K562 (cell line): ENCODE measurements at regions not wholly inside any gene's neighbourhood (a gene's known extent, or its start where the extent isn't known, plus 50 kb on each side); places are given as distances from the start of the nearest gene placed in this dataset.
A peak's percentile ranks its signal among the peaks of the same experiment; 100 is the strongest.

Experiments
- ATAC-seq: fragments of 200-7000 bp; cut with Tn5 transposase; 3 replicates; pipeline ENCODE4 v1.9.1; 2020; ENCODE audit warnings: moderate library complexity
- BruUV-seq: library from RNA; stranded (reverse); fragments of 400-500 nt; replicated peaks from 2 replicates; lab custom pipeline; 2021; lab: Mats Ljungman, UMichigan
- CTCF ChIA-PET: fragments of 300-600 bp; formaldehyde crosslinking; extraction: SDS; loops from one replicate; lab custom pipeline; 2021; ENCODE audit warnings: low intra/inter-chr PET ratio; lab: Yijun Ruan, JAX
- POLR2A ChIA-PET: fragments of 300-600, 350-650 bp; sonication (Branson Sonifier 250); formaldehyde crosslinking; extraction: SDS; loops from one replicate; lab custom pipeline; 2021; ENCODE audit warnings: antibody characterized with exemption, inconsistent platforms; lab: Yijun Ruan, JAX
- DNase-seq, 4 experiments: peaks; one replicate each; pipeline versions ENCODE4 v3.0.0 to v3.0.0-alpha.2; 2011 to 2018; ENCODE audit warnings: low spot score in 3 of 4, mixed read lengths in 3 of 4; ENCODE audit errors: extremely low read depth in 1 of 4
- FAIRE-seq: peaks from 2 replicates; lab custom pipeline; 2011; peaks lifted over from hg19 to GRCh38; lab: Jason Lieb, UNC
- H2AFZ ChIP-seq: 2 replicates; pipeline ENCODE4 v1.6.0; 2011; ENCODE audit warnings: low read depth, low read length, control low read depth, inconsistent platforms
- H3K27ac ChIP-seq: fragments of 200-600 bp; 3 replicates; pipeline ENCODE4 v1.8.0; 2011; ENCODE audit warnings: low read depth, mild to moderate bottlenecking, control low read depth, inconsistent platforms, low read length, moderate library complexity, mixed read lengths; ENCODE audit errors: extremely low read depth
- H3K27me3 ChIP-seq, 2 experiments: fragments of 300-600 bp in 1 of 2; 2 replicates in 1 of 2; 3 replicates in 1 of 2; pipeline versions ENCODE4 v1.6.0 to v1.8.0; 2011; ENCODE audit warnings: inconsistent platforms in 2 of 2, low read length in 2 of 2, mild to moderate bottlenecking in 1 of 2, mixed read lengths in 1 of 2, moderate library complexity in 1 of 2; ENCODE audit not compliant: control insufficient read depth in 2 of 2, insufficient read depth in 2 of 2
- H3K36me3 ChIP-seq: fragments of 300-600 bp; 3 replicates; pipeline ENCODE4 v1.8.0; 2011; ENCODE audit warnings: mild to moderate bottlenecking, low read length, inconsistent platforms; ENCODE audit not compliant: control insufficient read depth, insufficient read depth
- H3K4me1 ChIP-seq, 2 experiments: fragments of 200-600 bp in 1 of 2; replicated peaks in 1 of 2; 2 replicates in 1 of 2; 3 replicates in 1 of 2; pipeline versions ENCODE4 v1.5.1 to v1.8.0; 2011; ENCODE audit warnings: inconsistent platforms in 2 of 2, low read length in 2 of 2, mild to moderate bottlenecking in 1 of 2, mixed read lengths in 1 of 2, moderate library complexity in 1 of 2; ENCODE audit not compliant: control insufficient read depth in 2 of 2, insufficient read depth in 2 of 2
- H3K4me2 ChIP-seq: 2 replicates; pipeline ENCODE4 v1.6.1; 2011; ENCODE audit warnings: low read length, control low read depth, inconsistent platforms, mixed read lengths; ENCODE audit not compliant: insufficient read depth
- H3K4me3 ChIP-seq: fragments of 200-600 bp; sonication (generic), shearing (Covaris generic); 2 replicates; pipeline ENCODE4 v1.5.1; 2016; ENCODE audit warnings: control low read depth, inconsistent platforms
- H3K79me2 ChIP-seq: fragments of 200-600 bp; 3 replicates; pipeline ENCODE4 v1.8.0; 2011; ENCODE audit warnings: low read length, inconsistent platforms; ENCODE audit not compliant: control insufficient read depth, insufficient read depth
- H3K9ac ChIP-seq, 2 experiments: 2 replicates each; pipeline versions ENCODE4 v1.6.0 to v1.6.1; 2011; ENCODE audit warnings: low read depth in 2 of 2, low read length in 2 of 2, control low read depth in 1 of 2, inconsistent platforms in 1 of 2, mild to moderate bottlenecking in 1 of 2, mixed read lengths in 1 of 2; ENCODE audit not compliant: insufficient read depth in 1 of 2
- H3K9me1 ChIP-seq: one replicate; pipeline ENCODE4 v1.6.0; 2011; ENCODE audit warnings: inconsistent platforms, mild to moderate bottlenecking, low read length, moderate library complexity; ENCODE audit not compliant: control insufficient read depth, insufficient read depth
- H3K9me3 ChIP-seq: replicated peaks from 2 replicates; pipeline ENCODE4 v1.5.1; 2011; ENCODE audit warnings: low read depth, low read length, inconsistent platforms; ENCODE audit not compliant: control insufficient read depth, insufficient read depth
- H4K20me1 ChIP-seq: replicated peaks from 2 replicates; pipeline ENCODE4 v1.6.1; 2011; ENCODE audit warnings: low read length, inconsistent platforms, mixed read lengths; ENCODE audit not compliant: control insufficient read depth, insufficient read depth
- C11orf30 ChIP-seq: fragments of 450-650 bp; IDR thresholded peaks from 2 replicates; pipeline ENCODE4 v1.6.1; 2016; ENCODE audit warnings: low read depth, mild to moderate bottlenecking
- CHAMP1 ChIP-seq: fragments of 450-650 bp; IDR thresholded peaks from 2 replicates; pipeline ENCODE4 v1.6.1; 2016; ENCODE audit warnings: mild to moderate bottlenecking
- MAFF ChIP-seq: IDR thresholded peaks from 2 replicates; pipeline ENCODE4 v1.6.1; 2012; ENCODE audit warnings: low read length, improper control_type of control experiment
- MAFG ChIP-seq: fragments of 450-650 bp; conservative IDR thresholded peaks from 2 replicates; pipeline ENCODE4 v1.6.1; 2016; ENCODE audit warnings: missing genetic modification characterization, missing compliant biosample characterization
- MAFK ChIP-seq: IDR thresholded peaks from 2 replicates; pipeline ENCODE4 v1.6.1; 2011; ENCODE audit warnings: low read length, improper control_type of control experiment
- SAP30 ChIP-seq: fragments of 200-600 bp; sonication (generic); IDR thresholded peaks from 2 replicates; pipeline ENCODE4 v1.6.1; 2012; ENCODE audit warnings: borderline replicate concordance, low read depth, mild to moderate bottlenecking, moderate library complexity, low read length, control low read depth, inconsistent platforms; ENCODE audit not compliant: insufficient read depth, poor library complexity, severe bottlenecking
- SREBF1 ChIP-seq: fragments of 150-350 bp; IDR thresholded peaks from 2 replicates; pipeline ENCODE4 v1.6.1; 2014; ENCODE audit warnings: antibody characterized with exemption, low read depth, low read length, borderline replicate concordance
- TCF15 ChIP-seq: fragments of 250-450 bp; sonication (Bioruptor Pico); IDR thresholded peaks from 2 replicates; pipeline ENCODE4 v1.8.0; 2022; ENCODE audit warnings: moderate library complexity, mild to moderate bottlenecking, inconsistent platforms
- TCF3 ChIP-seq: sonication (generic); formaldehyde crosslinking; IDR thresholded peaks from 2 replicates; pipeline ENCODE4 v1.4.0; 2020; ENCODE audit warnings: mild to moderate bottlenecking, missing genetic modification reagents
- ZNF239 ChIP-seq: fragments of 250-450 bp; sonication (Bioruptor Pico); IDR thresholded peaks from 2 replicates; pipeline ENCODE4 v1.4.0; 2020; ENCODE audit warnings: mild to moderate bottlenecking
- ZNF316 ChIP-seq: fragments of 450-650 bp; IDR thresholded peaks from 2 replicates; pipeline ENCODE4 v1.6.1; 2016
- ZNF584 ChIP-seq: fragments of 200-800 bp; sonication (Bioruptor generic); IDR thresholded peaks from 2 replicates; pipeline ENCODE4 v1.6.1; 2016; ENCODE audit warnings: low read depth, mild to moderate bottlenecking, missing genetic modification characterization, missing compliant biosample characterization
- in situ Hi-C: fragments of 300-500 bp; cut with MboI; formaldehyde crosslinking; loops from 4 replicates; pipeline ENCODE4 v1.15.0; 2018; ENCODE audit warnings: inconsistent platforms, mixed read lengths
- intact Hi-C: fragments of 100-400 bp; cut with micrococcal nuclease; formaldehyde crosslinking; loops from 2 replicates; pipeline ENCODE4 v1.14.2; 2022

- POLR2A ChIA-PET = no interaction called here
- no peaks in the 10 kb centered on the region for H3K4me1 ChIP-seq
- no peak overlapping the region for H3K9ac ChIP-seq
- in situ Hi-C loops = no loop called here
- TF ChIP-seq MAFF (peak; percentile 61; the same call in 1 of the 2 replicates), SREBF1 (no peak), ZNF316 (peak; percentile 74), MAFG (tag) (peak; percentile 51), SAP30 (no peak), ZNF584 (CRISPR knock-in tag) (no peak), TCF3 (CRISPR knock-in tag) (no peak), TCF15 (CRISPR knock-in tag) (no peak), CHAMP1 (no peak), ZNF239 (CRISPR knock-in tag) (no peak), C11orf30 (0 out of 2 replicates have a peak, but pooled peaks have one; percentile 40), MAFK (peak; percentile 70; the same call in 1 of the 2 replicates)
- TF ChIP-seq, all 486 proteins: peak for 5
- Histone ChIP-seq H4K20me1 (no peaks in the 10 kb centered on the region), H3K79me2 (no peaks in the 10 kb centered on the region), H3K27me3 (no peaks in the 10 kb centered on the region), H2AFZ (no peak overlapping the region), H3K4me3 (no peak overlapping the region), H3K36me3 (no peaks in the 10 kb centered on the region), H3K27ac (no peak overlapping the region), H3K4me2 (no peak overlapping the region), H3K9me3 (no peaks in the 10 kb centered on the region), H3K9me1 (no peaks in the 10 kb centered on the region)
- no peak for ATAC-seq
- no peak for DNase-seq
- CTCF ChIA-PET = no interaction called here
- FAIRE-seq = no peak
- no TSS peak for BruUV-seq
- intact Hi-C loops = no loop called here
Measured at GRCh38 chr13:85434927-85435326, 364.3 kb downstream of the SLITRK6 start.
